HG02763 (cell line): ENCODE measurements at regions not wholly inside any gene's neighbourhood (a gene's known extent, or its start where the extent isn't known, plus 50 kb on each side); places are given as distances from the start of the nearest gene placed in this dataset.

ENCODE experiments used
- ATAC-seq: cut with Tn5 transposase; IDR thresholded peaks from one replicate; pipeline ENCODE4 v1.9.1; 2021; ENCODE audit warnings: mild to moderate bottlenecking, moderate library complexity; ENCODE audit not compliant: unreplicated experiment

GRCh38 chr15:95581595-95581994 is 748.9 kb upstream of the NR2F2 start:
- no peak for ATAC-seq

GRCh38 chr15:95584088-95584487 is 746.4 kb upstream of the NR2F2 start:
- no peak for ATAC-seq

DNA sequence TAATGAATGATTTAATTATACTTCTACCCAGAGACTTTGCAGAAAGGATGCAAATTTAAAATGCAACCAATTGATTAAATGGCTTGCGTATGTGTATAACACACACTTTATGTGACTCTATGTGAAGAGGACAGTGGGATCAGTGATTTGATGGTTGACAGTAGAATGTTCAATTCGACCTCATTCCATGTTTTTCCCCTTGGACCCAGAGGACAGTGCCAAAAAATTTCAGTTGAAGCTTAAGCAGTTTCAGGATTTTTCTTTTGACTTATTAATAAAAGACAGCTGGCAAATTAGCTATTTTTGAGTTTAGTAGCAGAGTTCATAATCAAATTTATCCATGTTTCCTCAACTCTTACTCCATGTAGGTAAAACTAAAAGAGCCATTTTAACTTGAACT is 742.4 kb upstream of the NR2F2 start:
- ATAC-seq = no peak

GRCh38 chr15:95590533-95591044 is 739.9 kb upstream of the NR2F2 start:
- no peak for ATAC-seq

- ATAC-seq = no peak
Measured at GRCh38 chr15:95591270-95591669, 739.2 kb upstream of the NR2F2 start.

DNA sequence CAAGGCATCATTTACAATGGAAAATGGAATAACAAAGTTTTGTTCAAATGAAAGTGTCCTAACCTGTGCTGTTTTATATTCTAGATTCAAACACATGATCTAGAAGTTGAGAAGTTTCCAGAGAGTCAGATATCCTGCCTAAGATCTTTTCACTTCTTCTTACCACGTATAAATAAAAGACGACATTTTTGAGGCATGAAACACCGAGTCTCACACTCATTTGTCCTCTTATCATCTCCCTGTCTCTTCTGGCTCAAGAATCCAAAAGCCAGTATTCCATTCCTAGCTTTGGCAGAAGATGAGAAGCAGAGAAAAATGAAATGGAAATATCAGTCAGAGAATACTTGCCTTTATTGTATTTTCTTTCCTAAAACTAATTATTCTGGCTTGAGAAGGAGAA is 738.6 kb upstream of the NR2F2 start:
- no peak for ATAC-seq

DNA sequence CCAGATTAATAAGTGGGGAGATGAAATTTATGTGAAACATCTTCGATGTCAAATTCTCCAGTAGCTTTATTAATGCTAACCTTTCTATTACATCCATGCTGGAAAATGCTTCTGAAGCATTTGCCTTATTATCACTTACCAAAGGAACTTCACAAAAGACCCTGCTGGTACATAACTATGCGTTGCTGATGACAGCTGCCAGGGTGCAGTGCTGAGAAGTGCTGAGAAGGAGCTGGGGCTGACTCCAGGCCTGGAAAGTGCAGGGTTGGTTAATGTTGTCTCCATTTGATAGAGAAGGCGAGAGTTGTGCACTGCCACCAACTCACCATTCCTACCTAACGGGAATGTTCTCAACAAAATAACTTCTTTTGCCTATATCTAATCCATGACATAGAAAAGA is 736.0 kb upstream of the NR2F2 start:
- no peak for ATAC-seq

DNA sequence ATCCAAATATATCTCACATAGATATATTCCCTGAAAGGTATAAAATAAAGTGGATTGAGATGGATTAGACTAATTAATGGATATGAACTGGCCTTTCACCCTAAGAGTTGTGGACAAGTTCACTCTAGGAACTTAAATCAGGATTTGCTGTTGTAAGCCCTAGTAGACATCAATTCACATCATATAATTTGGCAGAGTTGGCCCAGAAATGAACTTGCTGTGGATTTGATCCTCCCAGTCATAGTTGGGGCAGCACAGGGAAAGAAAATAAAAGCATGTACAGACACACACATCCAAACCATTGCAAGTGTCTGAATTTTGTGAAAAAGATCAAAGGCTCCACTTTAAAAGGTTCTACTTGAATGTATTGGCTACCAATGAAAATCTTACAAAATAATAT is 734.7 kb upstream of the NR2F2 start:
- no peak for ATAC-seq

DNA sequence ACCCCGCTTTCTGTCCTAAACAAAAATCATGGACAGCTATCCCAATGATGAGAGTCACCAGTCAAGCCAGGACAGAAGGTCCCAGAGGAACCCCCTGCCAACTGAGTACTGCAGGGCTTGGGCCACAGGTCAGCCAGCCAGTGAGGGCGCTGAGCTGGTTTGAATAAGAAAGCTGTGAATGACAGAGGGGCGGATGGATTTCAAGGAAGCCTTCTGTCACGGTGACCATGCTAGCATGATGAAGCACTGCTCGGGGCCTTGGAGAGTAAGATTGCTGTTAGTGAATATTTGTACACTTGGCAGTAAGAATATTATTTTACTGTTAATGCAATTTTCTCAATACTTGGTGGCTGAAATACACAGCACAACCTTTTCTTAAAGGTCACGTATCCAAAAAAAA is 734.0 kb upstream of the NR2F2 start:
- ATAC-seq = no peak

- no peak for ATAC-seq
Measured at GRCh38 chr15:95598251-95598855, 732.1 kb upstream of the NR2F2 start.

DNA sequence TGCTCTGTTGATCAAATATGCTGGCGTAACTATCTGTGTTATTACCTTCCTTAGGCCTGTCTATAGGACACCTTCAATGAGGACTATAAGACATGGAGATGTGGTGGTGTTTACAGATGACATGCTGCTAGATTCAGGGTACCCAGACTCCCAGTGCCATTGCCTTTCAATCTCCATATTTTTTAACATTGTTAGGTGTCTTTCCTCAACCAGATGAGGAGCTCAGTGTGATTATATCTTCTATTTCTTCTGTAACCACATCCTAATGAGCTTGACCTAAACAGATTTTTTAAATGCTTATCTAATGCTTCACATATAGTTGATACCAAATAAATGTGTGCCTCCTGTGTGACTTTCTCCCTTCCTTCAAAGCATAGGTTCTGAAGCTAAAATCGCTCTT is 730.1 kb upstream of the NR2F2 start:
- ATAC-seq = no peak

- no peak for ATAC-seq
Measured at GRCh38 chr15:95600884-95601283, 729.6 kb upstream of the NR2F2 start.

DNA sequence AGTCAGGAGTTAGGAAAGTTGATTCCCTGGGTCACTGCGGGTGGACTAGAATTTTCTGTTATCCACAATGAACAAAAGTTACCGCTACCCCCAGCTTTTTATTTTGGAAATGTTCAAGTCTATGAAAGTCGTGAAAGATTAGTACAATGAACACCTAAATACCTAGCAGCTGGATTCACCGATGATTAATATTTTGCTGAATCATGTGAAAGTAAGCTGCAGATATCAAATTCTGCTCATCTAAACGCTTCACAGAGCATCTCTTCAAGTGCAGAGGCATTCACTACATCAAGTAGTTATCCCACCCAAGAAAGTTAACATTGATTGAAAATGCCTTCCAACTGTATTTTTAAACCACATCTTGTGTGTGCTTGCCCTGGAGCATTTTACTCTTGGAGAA is 729.0 kb upstream of the NR2F2 start:
- ATAC-seq = no peak

- no peak for ATAC-seq
Measured at GRCh38 chr15:95603802-95604201, 726.7 kb upstream of the NR2F2 start.

DNA sequence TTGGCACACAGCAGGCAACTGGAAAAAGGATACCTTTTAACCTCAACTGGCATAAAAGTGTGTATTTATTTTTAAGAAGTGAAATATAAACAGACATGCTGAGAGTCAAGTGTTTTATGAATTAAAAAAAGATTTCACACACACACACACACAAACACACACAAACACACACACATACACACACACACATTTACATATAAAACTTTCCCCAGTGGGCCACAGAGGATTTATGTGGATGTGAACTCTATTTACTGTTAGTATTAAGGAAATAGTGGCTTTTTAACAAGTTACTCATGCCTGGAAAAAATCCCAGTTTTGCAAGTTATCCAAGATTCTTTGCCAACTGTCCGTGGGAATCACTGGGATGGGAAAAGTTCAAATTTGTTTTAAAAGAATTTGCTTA is 725.9 kb upstream of the NR2F2 start:
- no peak for ATAC-seq

- ATAC-seq = no peak
Measured at GRCh38 chr15:95605098-95605497, 725.4 kb upstream of the NR2F2 start.

GRCh38 chr15:95606551-95606950 is 723.9 kb upstream of the NR2F2 start:
- no peak for ATAC-seq

GRCh38 chr15:95608371-95608770 is 722.1 kb upstream of the NR2F2 start:
- ATAC-seq = no peak

- ATAC-seq = no peak
Measured at GRCh38 chr15:95609096-95609495, 721.4 kb upstream of the NR2F2 start.

- ATAC-seq = no peak
Measured at GRCh38 chr15:95610945-95611344, 719.6 kb upstream of the NR2F2 start.

DNA sequence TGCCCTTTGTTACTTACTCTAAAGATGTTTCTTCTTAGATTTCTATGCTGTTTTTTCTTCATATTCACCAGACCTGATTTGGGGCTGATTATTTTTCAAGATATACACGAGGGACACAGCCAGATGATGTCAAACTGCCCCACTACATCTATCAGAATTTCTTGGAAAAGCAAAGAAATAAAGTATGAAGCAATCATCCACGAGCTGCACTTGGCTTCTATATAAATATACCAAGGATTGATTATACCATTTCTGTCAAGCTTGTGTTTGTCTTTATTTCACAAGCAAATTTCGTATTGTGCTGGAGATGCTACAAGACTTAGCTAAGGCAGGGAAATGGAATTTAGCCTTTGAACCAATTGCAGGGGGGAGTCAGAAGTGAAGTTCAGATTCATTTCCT is 715.1 kb upstream of the NR2F2 start:
- ATAC-seq = no peak

DNA sequence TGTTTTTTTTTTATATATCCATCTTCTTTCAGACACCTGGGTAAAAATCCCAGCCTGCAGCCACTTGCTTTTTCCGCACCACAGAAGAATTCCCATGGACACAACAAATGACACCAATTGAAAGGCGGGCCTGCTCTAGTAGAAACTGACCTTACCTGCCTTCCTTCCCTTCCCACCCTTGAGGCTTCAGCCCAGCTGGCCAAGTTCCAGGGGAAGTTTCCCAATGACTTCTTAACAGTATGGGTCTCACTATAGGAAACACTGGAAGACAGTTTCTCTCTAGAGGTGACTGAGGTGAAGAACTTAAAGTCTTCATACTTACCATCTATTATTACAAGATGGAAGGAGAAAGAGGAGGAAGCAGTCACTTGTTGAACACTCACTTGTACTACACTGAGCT is 714.2 kb upstream of the NR2F2 start:
- ATAC-seq = no peak

- no peak for ATAC-seq
Measured at GRCh38 chr15:95620934-95621579, 709.4 kb upstream of the NR2F2 start.
